ENCODE measurements at regions not wholly inside any gene's neighbourhood (a gene's known extent, or its start where the extent isn't known, plus 50 kb on each side); places are given as distances from the start of the nearest gene placed in this dataset.
"Not testable (repeated sequence)": the region's sequence is repeated elsewhere in the genome, so short reads cannot be mapped to it uniquely, and the experiment has no call there.

GRCh38 chr15:79644091-79644490 lies 212.0 kb downstream of the MINAR1 start:
- ATAC-seq = no peak
- DNase-seq = no peak
- H3K27me3 ChIP-seq = peaks cover 0 to 8% (median 0%) of the 10 kb centered on the region in 7 donors
- 41 to 52% methylated on average over 2 of the region's 2 CpGs for WGBS, 2 donors
- TF ChIP-seq CTCF (IDR thresholded peaks at IDR 0.05) = no peak
- H3K27ac ChIP-seq = no peak overlapping the region
- no peaks in the 10 kb centered on the region for H3K36me3 ChIP-seq
- peaks cover 0 to 42% (median 8%) of the 10 kb centered on the region in 11 donors for H3K9me3 ChIP-seq
- H3K4me1 ChIP-seq = peaks cover 0 to 5% (median 0%) of the 10 kb centered on the region in 9 donors
- no peak overlapping the region for H3K4me3 ChIP-seq
- intact Hi-C loops (cut with DNase I) = no loop called here

- H3K4me3 ChIP-seq; DNase-seq; H3K36me3 ChIP-seq; H3K9me3 ChIP-seq; H3K4me1 ChIP-seq; H3K27me3 ChIP-seq; H3K27ac ChIP-seq; intact Hi-C loops (cut with DNase I); ATAC-seq: not testable (repeated sequence)
Observed at GRCh38 chr15:79652972-79653371, 220.8 kb downstream of the MINAR1 start.

- 52 to 56% methylated on average over 1 of the region's 1 CpG for WGBS, 2 donors
- no peak overlapping the region for H3K27ac ChIP-seq
- no peak overlapping the region for H3K4me3 ChIP-seq
- ATAC-seq (no peak), DNase-seq (no peak)
- peaks cover 0 to 8% (median 4%) of the 10 kb centered on the region in 7 donors for H3K27me3 ChIP-seq
- no peak for TF ChIP-seq CTCF (IDR thresholded peaks at IDR 0.05)
- H3K4me1 ChIP-seq = no peaks in the 10 kb centered on the region
- intact Hi-C loops (cut with DNase I) = no loop called here
- no peaks in the 10 kb centered on the region for H3K36me3 ChIP-seq
- H3K9me3 ChIP-seq = peaks cover 0 to 9% (median 0%) of the 10 kb centered on the region in 11 donors
Observed at GRCh38 chr15:79653533-79653932, 221.4 kb downstream of the MINAR1 start.

- no peak for TF ChIP-seq CTCF (IDR thresholded peaks at IDR 0.05)
- Histone ChIP-seq H3K27me3 (peaks cover 0 to 8% (median 4%) of the 10 kb centered on the region in 7 donors), H3K4me1 (no peaks in the 10 kb centered on the region), H3K9me3 (peaks cover 0 to 3% (median 0%) of the 10 kb centered on the region in 11 donors), H3K27ac (no peak overlapping the region), H3K36me3 (no peaks in the 10 kb centered on the region), H3K4me3 (no peak overlapping the region)
- DNase-seq (no peak), ATAC-seq (no peak)
- intact Hi-C loops (cut with DNase I) = no loop called here
- 64 to 70% methylated on average over 5 of the region's 5 CpGs for WGBS, 2 donors
Observed at GRCh38 chr15:79656151-79657000, 224.2 kb downstream of the MINAR1 start.

- Histone ChIP-seq H3K36me3 (no peaks in the 10 kb centered on the region), H3K9me3 (peaks cover 0 to 3% (median 0%) of the 10 kb centered on the region in 11 donors), H3K27ac (no peak overlapping the region), H3K27me3 (peaks cover 0 to 10% (median 4%) of the 10 kb centered on the region in 7 donors), H3K4me1 (no peaks in the 10 kb centered on the region), H3K4me3 (no peak overlapping the region)
- TF ChIP-seq CTCF (IDR thresholded peaks at IDR 0.05) = no peak
- WGBS, 2 donors = 54 to 63% methylated on average over 2 of the region's 2 CpGs
- ATAC-seq (no peak), DNase-seq (no peak)
- intact Hi-C loops (cut with DNase I) = no loop called here
Observed at GRCh38 chr15:79657722-79658121, 225.6 kb downstream of the MINAR1 start.
